ENCODE measurements at regions not wholly inside any gene's neighbourhood (a gene's known extent, or its start where the extent isn't known, plus 50 kb on each side); places are given as distances from the start of the nearest gene placed in this dataset.
"Not testable (repeated sequence)": the region's sequence is repeated elsewhere in the genome, so short reads cannot be mapped to it uniquely, and the experiment has no call there.

DNA sequence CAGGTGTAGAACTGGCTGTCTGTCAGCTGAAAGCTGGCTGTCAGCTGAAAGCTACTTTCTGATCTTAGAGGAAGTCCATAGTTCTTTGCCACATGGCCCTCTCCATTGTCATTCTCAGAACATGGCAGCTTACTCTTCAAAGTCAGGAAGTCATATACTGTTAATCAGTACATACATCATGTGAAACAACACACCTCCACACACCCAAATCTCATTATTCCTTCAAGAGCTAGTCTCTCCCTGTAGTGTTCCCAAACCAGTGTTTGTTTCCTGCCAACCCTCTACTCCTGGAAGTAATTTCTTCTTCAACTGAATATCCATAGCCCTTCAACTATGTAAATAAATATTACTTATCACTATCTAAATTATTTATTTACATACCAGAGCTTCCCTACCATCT is 58.9 kb downstream of the OR5AK2 start:
- H3K27ac Mint-ChIP-seq, result no peak overlapping the region
- H3K4me1 Mint-ChIP-seq, result no peaks in the 10 kb centered on the region
- H3K4me3 Mint-ChIP-seq, result no peak overlapping the region
- H3K27me3 Mint-ChIP-seq, result no peaks in the 10 kb centered on the region
- ATAC-seq (no peak), DNase-seq (no peak)
- peaks cover 9 to 23% of the 10 kb centered on the region in 2 donors for H3K9me3 Mint-ChIP-seq

DNA sequence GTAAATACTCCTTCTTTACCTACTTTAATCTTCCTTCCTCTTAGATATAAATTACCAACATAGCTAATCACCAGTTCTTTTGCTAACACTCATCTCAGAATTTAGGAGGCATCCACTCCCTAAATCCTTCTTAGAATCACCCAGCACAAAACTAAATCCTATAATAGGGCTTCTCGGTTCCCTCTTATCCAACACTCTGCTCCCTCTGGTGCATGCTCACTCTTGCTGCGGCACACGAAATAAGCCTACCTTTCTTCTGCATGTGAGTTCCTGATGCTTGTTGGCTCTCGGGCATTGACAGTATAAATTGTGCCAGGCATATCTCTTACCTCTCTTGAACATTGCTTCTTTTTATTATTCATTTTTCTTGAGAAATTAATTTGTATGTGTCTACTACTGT is 61.0 kb downstream of the OR5AK2 start:
- peaks cover 5 to 9% of the 10 kb centered on the region in 2 donors for H3K9me3 Mint-ChIP-seq
- no peak overlapping the region for H3K4me3 Mint-ChIP-seq

DNA sequence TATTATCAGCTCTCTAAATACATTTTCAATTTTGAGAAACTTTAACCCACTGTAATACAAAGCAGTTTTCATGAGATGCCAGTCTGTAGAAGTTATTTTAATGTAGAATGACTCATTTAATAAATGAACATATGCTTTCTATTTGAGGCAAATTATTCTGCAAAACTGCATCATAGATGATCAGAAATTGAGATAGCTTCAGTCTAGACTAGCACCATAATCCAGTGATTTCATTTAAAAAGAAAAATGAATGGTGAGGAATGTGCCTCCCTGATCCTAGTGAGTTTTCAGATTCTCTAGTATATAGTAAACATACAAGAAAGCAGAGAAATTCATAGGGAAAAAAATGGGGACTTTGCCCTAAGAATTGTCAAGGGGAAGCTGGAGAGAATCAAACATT is 66.1 kb downstream of the OR5AK2 start:
- H3K27me3 Mint-ChIP-seq, result no peaks in the 10 kb centered on the region
- H3K9me3 Mint-ChIP-seq, result peaks cover 0 to 5% of the 10 kb centered on the region in 2 donors
- no peak overlapping the region for H3K4me3 Mint-ChIP-seq
- no peak for ATAC-seq
- DNase-seq, result no peak
- no peaks in the 10 kb centered on the region for H3K4me1 Mint-ChIP-seq
- no peak overlapping the region for H3K27ac Mint-ChIP-seq

More for the DNA sequence above, 61.0 kb downstream of the OR5AK2 start:
- H3K27ac Mint-ChIP-seq, result no peak overlapping the region
- H3K4me1 Mint-ChIP-seq, result no peaks in the 10 kb centered on the region
- no peaks in the 10 kb centered on the region for H3K27me3 Mint-ChIP-seq
- no peak for DNase-seq
- no peak for ATAC-seq

DNA sequence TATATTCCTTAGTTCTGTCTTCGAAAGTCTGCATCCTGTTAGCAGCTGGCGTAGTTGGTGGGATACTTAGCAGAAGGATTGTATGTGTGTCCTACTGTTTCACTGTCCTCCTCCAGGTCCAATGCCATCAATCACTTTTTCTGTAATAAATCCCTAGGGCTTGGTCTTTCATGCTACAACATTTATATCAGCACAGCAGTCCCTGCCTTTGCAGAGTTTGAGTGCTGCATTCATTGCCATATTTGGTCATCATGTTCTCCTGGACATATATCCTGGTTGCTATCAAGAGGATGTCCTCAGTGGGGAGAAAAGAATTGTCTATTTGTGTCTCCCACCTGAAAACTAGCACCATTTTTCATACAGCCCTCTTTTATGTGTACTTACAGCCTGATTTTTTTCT is 67.0 kb downstream of the OR5AK2 start:
- no peak for ATAC-seq
- H3K4me3 Mint-ChIP-seq, result no peak overlapping the region
- H3K9me3 Mint-ChIP-seq, result peaks cover 0 to 5% of the 10 kb centered on the region in 2 donors
- no peaks in the 10 kb centered on the region for H3K4me1 Mint-ChIP-seq
- H3K27ac Mint-ChIP-seq, result no peak overlapping the region
- DNase-seq, result no peak
- no peaks in the 10 kb centered on the region for H3K27me3 Mint-ChIP-seq

DNA sequence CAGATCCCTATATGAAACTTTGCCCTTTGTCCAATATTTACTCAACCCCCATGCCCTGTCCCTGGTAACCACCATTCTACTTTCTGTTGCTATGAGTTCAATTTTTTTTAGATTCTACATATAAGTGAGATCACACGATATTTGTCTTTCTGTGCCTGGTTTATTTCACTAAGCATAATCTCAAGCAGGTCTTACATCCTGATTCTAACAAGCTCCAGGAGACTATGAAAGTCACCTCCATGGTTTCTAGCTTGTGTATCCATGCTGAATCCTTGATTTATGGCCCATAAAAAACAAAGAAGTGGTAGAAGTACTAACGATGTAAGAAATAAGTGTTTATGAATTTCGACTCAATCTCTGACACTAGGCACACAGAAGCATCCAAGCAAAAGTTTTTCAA is 68.0 kb downstream of the OR5AK2 start:
- DNase-seq, result no peak

DNA sequence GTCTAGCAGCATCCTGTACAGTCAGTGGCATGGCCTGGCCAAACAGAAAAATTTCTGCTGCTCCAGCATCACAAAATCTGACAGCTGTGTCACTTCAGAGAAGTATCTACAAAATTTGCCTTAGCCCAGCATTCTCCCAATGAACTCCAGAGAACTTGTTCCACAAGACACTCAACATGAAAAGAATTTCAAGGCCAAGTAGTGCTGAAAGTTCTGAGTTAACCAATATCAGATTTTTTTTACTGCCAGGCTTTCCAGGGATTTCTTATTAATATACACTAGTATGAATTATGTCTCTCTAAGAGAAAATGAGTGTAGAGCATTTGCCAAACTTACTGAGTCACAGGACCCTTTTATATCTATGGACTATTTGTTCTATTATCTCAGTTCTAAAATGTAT is 68.8 kb downstream of the OR5AK2 start:
- DNase-seq (no peak), ATAC-seq (no peak)
- no peaks in the 10 kb centered on the region for H3K27me3 Mint-ChIP-seq
- H3K4me1 Mint-ChIP-seq, result no peaks in the 10 kb centered on the region
- H3K4me3 Mint-ChIP-seq, result no peak overlapping the region
- H3K27ac Mint-ChIP-seq, result no peak overlapping the region
- H3K9me3 Mint-ChIP-seq, result peaks cover 0 to 10% of the 10 kb centered on the region in 2 donors

More for the DNA sequence above, 68.0 kb downstream of the OR5AK2 start:
- ATAC-seq, result no peak
- Mint-ChIP-seq H3K9me3 (peaks cover 0 to 8% of the 10 kb centered on the region in 2 donors), H3K27me3 (no peaks in the 10 kb centered on the region), H3K27ac (no peak overlapping the region), H3K4me1 (no peaks in the 10 kb centered on the region), H3K4me3 (no peak overlapping the region)

DNA sequence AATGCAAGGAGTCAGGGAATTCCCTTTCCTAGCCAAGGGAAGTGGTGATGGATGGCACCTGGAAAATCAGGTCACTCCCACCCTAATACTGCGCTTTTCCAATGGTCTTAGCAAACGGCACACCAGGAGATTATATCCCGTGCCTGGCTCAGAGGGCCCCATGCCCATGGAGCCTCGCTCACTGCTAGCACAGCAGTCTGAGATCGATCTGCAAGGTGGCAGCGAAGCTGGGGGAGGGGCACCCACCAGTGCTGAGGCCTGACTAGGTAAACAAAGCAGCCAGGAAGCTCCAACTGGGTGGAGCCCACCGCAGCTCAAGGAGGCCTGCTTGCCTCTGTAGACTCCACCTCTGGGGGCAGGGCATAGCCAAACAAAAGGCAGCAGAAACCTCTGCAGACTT is 74.2 kb downstream of the OR5AK2 start:
- peaks cover 0 to 15% of the 10 kb centered on the region in 2 donors for H3K9me3 Mint-ChIP-seq
- not testable (repeated sequence) for H3K4me3 Mint-ChIP-seq, H3K27ac Mint-ChIP-seq, H3K4me1 Mint-ChIP-seq, ATAC-seq, H3K27me3 Mint-ChIP-seq, DNase-seq

DNA sequence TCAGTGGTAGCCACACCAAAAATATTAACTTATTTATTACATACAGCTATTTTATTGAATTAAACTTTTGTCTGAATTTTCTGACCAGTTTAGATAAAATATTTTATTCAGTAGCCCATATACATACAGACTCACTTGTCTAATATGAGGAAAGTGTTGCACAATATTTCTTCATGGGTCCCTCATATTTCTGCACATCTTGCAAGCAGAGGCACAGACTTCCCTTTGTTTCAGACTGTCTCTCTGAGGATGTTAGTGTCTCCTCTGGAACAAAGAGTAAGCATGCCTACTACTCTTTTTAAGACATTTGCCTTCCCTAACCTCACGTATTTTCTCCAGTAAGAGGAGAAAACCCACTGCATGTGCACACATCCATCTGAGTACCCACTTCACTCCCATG is 81.2 kb downstream of the OR5AK2 start:
- Mint-ChIP-seq H3K4me3 (no peak overlapping the region), H3K9me3 (no peaks in the 10 kb centered on the region), H3K27ac (no peak overlapping the region), H3K4me1 (no peaks in the 10 kb centered on the region), H3K27me3 (peaks cover 7% of the 10 kb centered on the region)
- DNase-seq, result no peak
- ATAC-seq, result no peak

DNA sequence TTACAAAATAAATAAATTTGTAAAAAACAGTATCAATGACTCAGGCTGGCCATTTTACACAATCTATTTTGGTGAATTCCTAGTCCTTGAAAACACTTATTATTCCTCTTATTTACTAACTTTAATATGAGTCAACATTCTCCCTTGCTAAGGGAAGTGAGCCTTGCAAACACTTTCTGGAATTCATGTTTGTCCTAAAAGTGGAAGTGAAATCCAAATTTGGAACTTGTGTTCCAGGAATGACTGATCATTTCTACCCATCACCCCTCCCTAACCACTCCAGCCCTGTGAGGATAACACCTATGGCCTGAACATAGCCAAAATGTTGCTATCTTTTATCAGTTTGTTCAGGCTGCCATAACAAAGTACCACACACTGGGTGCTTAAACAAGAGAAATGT is 83.1 kb downstream of the OR5AK2 start:
- no peaks in the 10 kb centered on the region for H3K9me3 Mint-ChIP-seq
- peaks cover 7% of the 10 kb centered on the region for H3K27me3 Mint-ChIP-seq
- H3K27ac Mint-ChIP-seq, result no peak overlapping the region
- ATAC-seq (no peak), DNase-seq (no peak)
- no peak overlapping the region for H3K4me3 Mint-ChIP-seq
- H3K4me1 Mint-ChIP-seq, result no peaks in the 10 kb centered on the region

DNA sequence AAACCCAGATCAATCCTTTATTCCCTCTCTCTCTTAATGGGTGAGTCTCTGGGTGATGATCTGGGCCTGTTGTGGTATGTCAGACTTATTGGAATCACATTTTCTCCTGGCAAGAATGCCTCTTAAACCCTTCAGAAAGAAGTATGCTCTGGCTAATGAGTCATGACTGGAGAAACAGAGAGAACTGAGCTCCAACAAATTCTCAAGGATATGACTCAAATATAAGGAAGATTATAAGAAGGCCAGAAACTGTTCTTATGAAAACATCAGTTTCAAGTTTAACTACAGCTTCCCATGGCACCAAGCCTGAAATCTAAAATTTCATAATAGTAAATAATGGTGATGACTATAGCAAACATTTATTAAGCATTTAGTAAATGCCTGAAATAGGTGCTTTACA is 83.9 kb downstream of the OR5AK2 start:
- H3K9me3 Mint-ChIP-seq, result no peaks in the 10 kb centered on the region
- ATAC-seq, result no peak
- H3K27ac Mint-ChIP-seq, result no peak overlapping the region
- peaks cover 7% of the 10 kb centered on the region for H3K27me3 Mint-ChIP-seq
- no peak for DNase-seq
- H3K4me1 Mint-ChIP-seq, result no peaks in the 10 kb centered on the region
- no peak overlapping the region for H3K4me3 Mint-ChIP-seq

DNA sequence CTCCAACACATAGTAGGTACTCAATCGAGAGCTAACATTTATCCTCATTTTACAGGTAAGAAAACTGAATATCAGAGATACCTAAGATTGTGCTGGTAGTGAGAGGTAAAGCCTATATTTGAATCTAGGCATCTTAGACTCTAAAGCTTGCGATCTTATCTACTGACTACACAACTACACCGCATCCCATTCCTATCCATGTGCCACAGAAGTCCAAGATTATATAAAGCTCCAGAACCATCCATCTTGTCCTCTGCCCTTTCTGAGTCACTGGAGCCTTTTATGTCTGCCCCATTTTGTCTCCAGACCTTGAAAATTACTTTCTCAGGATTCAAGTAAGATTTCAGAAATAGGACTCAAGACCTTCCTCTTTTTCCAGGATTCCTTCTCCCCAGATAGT is 84.4 kb downstream of the OR5AK2 start:
- H3K9me3 Mint-ChIP-seq, result no peaks in the 10 kb centered on the region
- no peak overlapping the region for H3K27ac Mint-ChIP-seq
- DNase-seq (no peak), ATAC-seq (no peak)
- no peaks in the 10 kb centered on the region for H3K4me1 Mint-ChIP-seq
- H3K27me3 Mint-ChIP-seq, result peaks cover 7% of the 10 kb centered on the region
- H3K4me3 Mint-ChIP-seq, result no peak overlapping the region

DNA sequence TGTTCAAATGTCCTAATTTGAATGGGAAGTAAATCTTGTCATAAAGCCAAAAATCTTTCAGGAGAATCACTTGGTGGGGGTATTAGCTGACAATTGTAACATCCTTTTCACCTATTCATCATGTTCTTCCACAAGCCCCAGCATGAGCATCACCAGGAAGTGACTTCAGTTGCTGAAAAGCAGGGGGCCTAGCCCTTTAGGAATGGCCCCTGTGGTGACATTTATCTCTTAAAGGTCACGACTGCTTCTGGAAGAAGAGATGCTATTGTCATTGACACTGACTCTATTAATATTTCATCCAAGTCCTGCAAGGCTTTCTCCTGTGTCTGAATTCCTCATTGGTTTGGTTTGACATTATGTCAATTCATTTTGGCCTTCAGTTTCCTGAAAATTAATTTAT is 92.6 kb downstream of the OR5AK2 start:
- Mint-ChIP-seq H3K27me3 (peaks cover 12% of the 10 kb centered on the region), H3K27ac (no peak overlapping the region), H3K9me3 (no peaks in the 10 kb centered on the region), H3K4me1 (no peaks in the 10 kb centered on the region), H3K4me3 (no peak overlapping the region)
- no peak for DNase-seq
- ATAC-seq, result no peak

DNA sequence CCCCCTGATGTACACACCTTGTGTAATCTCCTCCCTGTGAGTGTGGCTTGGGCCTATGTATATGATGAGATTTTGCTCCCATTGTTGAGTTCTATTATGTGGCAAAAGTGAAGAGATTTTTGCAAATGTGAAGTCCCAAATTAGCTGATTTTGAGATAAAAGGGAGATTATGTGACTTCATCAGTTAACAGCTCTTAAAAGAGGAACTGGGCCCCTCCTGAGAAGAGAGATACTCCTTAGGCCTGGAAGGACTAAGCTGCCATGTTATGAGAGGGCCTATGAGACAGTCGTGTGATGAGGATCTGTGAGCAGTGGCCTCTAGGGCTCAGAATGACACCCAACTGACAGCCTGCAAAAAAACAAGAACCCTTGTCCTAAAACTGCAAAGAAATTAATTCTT is 93.4 kb downstream of the OR5AK2 start:
- H3K27me3 Mint-ChIP-seq, result peaks cover 12% of the 10 kb centered on the region
- DNase-seq, result no peak
- no peak overlapping the region for H3K4me3 Mint-ChIP-seq
- no peak overlapping the region for H3K27ac Mint-ChIP-seq
- H3K4me1 Mint-ChIP-seq, result no peaks in the 10 kb centered on the region
- H3K9me3 Mint-ChIP-seq, result no peaks in the 10 kb centered on the region
- no peak for ATAC-seq

DNA sequence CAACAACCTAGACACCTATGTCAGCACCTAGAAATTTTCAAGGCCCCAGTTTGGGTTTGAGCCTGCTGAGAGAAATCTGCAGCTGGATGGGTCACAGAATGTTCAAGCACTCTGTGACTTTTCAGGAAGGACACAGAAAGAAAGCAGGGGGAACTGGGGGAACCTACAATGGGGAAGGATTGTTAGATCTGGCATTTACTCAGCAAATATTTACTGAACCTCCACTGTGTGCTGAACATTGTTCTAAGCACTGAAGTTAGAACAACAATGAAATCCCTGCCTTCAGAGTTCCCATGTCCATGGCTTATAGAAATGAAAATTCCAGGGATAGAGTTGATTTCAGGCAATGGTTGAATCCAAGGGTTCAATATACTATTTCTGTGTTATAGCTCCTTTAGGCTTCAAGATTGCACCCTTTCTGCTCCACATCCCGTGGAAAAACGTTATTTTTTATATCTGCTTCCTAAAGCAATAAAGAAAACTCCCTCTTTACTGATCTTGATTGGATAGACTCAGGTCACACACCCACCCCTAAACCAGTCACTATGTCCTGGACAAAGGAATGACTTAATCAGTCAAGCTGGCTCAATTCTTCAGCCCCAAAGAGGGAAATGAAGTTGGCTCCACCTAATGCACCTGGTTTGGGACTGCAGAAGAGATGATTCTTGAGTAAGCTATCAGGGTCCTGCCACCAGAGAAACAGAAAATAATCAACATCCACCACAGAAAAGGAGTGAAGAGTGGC is 95.1 kb downstream of the OR5AK2 start:
- H3K4me1 Mint-ChIP-seq, result no peaks in the 10 kb centered on the region
- DNase-seq (no peak), ATAC-seq (no peak)
- H3K27me3 Mint-ChIP-seq, result peaks cover 12% of the 10 kb centered on the region
- H3K4me3 Mint-ChIP-seq, result no peak overlapping the region
- H3K27ac Mint-ChIP-seq, result no peak overlapping the region
- H3K9me3 Mint-ChIP-seq, result no peaks in the 10 kb centered on the region

DNA sequence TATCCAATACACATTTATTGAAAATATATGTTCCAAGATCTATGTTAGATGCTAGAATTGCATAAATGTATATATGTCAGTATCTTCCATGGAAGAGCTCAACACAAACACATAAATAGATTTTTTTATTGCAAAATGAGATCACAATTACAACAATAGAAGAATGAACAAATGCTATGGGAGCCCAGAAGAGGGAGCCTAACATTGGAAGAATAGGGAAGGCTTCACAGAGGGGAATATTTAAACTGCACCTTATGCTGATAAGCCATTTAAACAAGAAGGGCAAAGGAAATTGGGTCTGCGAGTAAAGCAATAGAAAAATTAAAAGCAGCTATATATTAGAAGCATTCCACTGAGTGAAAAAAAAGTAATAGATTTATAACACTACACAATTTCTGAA is 96.1 kb upstream of the LRRC55 start:
- DNase-seq, result no peak
- Mint-ChIP-seq H3K27ac (no peak overlapping the region), H3K27me3 (peaks cover 12% of the 10 kb centered on the region), H3K4me3 (no peak overlapping the region), H3K9me3 (no peaks in the 10 kb centered on the region), H3K4me1 (no peaks in the 10 kb centered on the region)
- ATAC-seq, result no peak

DNA sequence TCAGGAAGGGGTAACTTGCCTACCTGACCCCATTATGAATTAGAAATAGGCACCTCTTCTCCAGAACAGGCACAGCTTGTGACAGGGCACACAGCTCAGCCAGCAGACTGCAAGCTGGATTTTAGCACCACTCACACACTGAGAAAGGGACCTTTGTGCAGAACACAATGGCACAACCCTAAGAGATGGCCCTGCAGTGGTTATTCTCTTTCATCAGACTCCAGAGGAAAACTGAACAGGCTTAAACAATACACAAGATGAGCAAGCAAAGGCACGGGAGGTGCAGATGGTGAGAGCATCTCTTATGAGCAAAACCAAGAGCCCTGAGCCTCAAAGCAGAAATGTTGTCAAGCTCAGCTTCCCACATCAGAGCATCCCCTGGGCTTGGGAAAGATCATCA is 93.8 kb upstream of the LRRC55 start:
- Mint-ChIP-seq H3K27ac (no peak overlapping the region), H3K4me3 (no peak overlapping the region), H3K27me3 (peaks cover 12% of the 10 kb centered on the region), H3K4me1 (no peaks in the 10 kb centered on the region), H3K9me3 (no peaks in the 10 kb centered on the region)
- ATAC-seq (no peak), DNase-seq (no peak)

DNA sequence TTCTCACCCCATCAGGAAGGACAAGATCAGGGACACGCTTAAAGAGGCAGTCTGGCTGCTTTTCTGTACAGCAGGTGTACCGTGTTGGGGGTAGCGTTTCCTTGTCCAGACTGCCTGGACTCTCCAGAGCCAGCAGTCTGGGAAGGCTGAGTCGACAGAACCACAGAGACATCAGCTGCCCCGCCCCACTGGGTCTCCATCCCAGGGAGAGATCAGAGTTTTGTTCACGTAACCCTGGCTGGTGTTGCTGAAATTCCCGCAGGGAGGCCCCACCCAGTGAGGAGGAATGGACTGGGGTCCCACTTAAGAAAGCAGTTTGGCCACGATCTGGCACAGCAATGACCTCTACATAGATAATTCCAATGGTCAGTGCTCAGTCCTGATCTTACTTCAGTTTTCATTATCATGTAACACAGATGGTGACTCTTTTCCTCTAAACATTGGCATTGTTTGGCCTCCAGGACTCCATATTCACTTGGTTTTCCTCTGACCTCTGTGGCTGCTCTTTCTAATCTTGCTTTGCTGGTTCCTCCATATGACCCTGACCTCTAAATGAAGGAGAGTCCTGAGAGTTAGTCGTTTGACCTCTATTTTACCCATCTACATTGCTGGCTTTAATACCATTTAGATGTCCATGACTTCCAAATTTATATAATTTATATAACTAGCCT is 89.6 kb upstream of the LRRC55 start:
- no peak for ATAC-seq
- Mint-ChIP-seq H3K27ac (no peak overlapping the region), H3K4me1 (no peaks in the 10 kb centered on the region), H3K9me3 (peaks cover 0 to 4% of the 10 kb centered on the region in 2 donors), H3K27me3 (peaks cover 10% of the 10 kb centered on the region), H3K4me3 (no peak overlapping the region)
- DNase-seq, result no peak
